Erythroblast (primary cell): ENCODE measurements at regions not wholly inside any gene's neighbourhood (a gene's known extent, or its start where the extent isn't known, plus 50 kb on each side); places are given as distances from the start of the nearest gene placed in this dataset.

Source experiments
- GATA1 ChIP-seq: IDR thresholded peaks from 2 replicates; pipeline ENCODE4 v1.6.1; 2011; ENCODE audit warnings: low read depth, mild to moderate bottlenecking, control low read depth, low read length, moderate library complexity
- POLR2A ChIP-seq: IDR thresholded peaks from 2 replicates; pipeline ENCODE4 v1.6.1; 2011; ENCODE audit warnings: mild to moderate bottlenecking, low read length

- no peak for TF ChIP-seq POLR2A
- TF ChIP-seq GATA1: no peak
These were observed 625.1 kb upstream of the IMPG1 start for GRCh38 chr6:76697585-76697984.
